Memory B cell (primary cell): ENCODE measurements at regions not wholly inside any gene's neighbourhood (a gene's known extent, or its start where the extent isn't known, plus 50 kb on each side); places are given as distances from the start of the nearest gene placed in this dataset.

Experiments
- ATAC-seq: fragments of 150-1000 bp; cut with Tn5 transposase; 2 replicates; pipeline ENCODE4 v1.10.0; 2021; ENCODE audit warnings: low read depth, mild to moderate bottlenecking, moderate library complexity
- DNase-seq, 2 donors: peaks; one replicate each; pipeline ENCODE4 v3.0.0; 2022; ENCODE audit warnings: low spot score in 2 of 2
- H3K27ac Mint-ChIP-seq: one replicate; pipeline ENCODE4 v1.8.0; 2022; ENCODE audit warnings: mild to moderate bottlenecking, moderate library complexity, mixed read lengths
- H3K27me3 Mint-ChIP-seq: one replicate; pipeline ENCODE4 v1.8.0; 2022; ENCODE audit warnings: mixed read lengths
- H3K36me3 Mint-ChIP-seq: one replicate; pipeline ENCODE4 v1.8.0; 2022; ENCODE audit warnings: mild to moderate bottlenecking, mixed read lengths
- H3K4me1 Mint-ChIP-seq: one replicate; pipeline ENCODE4 v1.8.0; 2022; ENCODE audit warnings: mixed read lengths
- H3K4me3 Mint-ChIP-seq: one replicate; pipeline ENCODE4 v1.8.0; 2022; ENCODE audit warnings: mild to moderate bottlenecking, moderate library complexity, mixed read lengths
- H3K9me3 Mint-ChIP-seq: one replicate; pipeline ENCODE4 v1.8.0; 2022; ENCODE audit warnings: mixed read lengths

DNA sequence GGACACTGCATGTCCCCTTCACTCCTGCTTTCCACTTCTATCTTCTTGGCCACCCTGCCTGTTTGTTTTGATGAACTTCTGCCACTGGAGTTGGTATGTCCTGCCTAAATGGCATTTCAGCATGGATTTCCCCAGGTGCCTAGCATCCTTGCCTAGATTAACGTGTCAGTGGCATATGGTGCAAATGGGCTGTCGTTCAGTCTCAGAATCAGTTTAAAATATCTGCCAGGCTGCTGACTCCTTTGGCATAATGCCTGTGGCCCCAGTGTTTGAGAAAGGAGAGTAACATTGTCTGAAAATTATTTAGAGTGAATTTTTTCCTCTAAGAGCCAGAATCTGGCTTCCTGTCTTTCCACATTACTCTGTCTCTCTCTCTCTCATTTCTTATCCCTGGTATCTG lies 64.9 kb upstream of the BARHL2 start:
- no peak overlapping the region for H3K4me3 Mint-ChIP-seq
- H3K36me3 Mint-ChIP-seq, result no peaks in the 10 kb centered on the region
- DNase-seq, result no peak
- H3K4me1 Mint-ChIP-seq, result no peaks in the 10 kb centered on the region
- no peak overlapping the region for H3K27ac Mint-ChIP-seq
- H3K27me3 Mint-ChIP-seq, result peaks cover 4% of the 10 kb centered on the region
- H3K9me3 Mint-ChIP-seq, result no peaks in the 10 kb centered on the region
- no peak for ATAC-seq

DNA sequence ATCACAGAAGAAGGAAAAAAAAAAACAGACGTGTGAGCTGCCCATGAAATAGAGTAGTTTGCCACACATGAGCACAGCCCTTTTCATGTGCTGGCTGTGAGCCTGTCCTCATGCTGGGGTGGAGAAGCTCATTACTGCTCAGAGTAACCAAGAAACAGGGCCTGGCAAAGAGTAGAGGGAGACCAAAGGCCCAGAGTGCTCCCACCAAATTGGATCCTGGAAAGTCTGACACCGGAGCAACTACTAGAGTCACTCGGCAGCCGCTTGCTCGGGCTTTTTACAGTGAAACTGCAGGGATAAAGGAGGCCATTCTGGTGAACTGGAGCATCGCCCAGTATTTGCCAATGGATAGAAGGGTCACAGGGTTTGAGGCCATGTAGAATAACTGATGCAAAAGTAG lies 64.4 kb upstream of the BARHL2 start:
- DNase-seq, result no peak
- no peak overlapping the region for H3K4me3 Mint-ChIP-seq
- peaks cover 4% of the 10 kb centered on the region for H3K27me3 Mint-ChIP-seq
- H3K4me1 Mint-ChIP-seq, result no peaks in the 10 kb centered on the region
- no peak overlapping the region for H3K27ac Mint-ChIP-seq
- H3K36me3 Mint-ChIP-seq, result no peaks in the 10 kb centered on the region
- no peaks in the 10 kb centered on the region for H3K9me3 Mint-ChIP-seq
- no peak for ATAC-seq

- peaks cover 4% of the 10 kb centered on the region for H3K27me3 Mint-ChIP-seq
These were observed 63.9 kb upstream of the BARHL2 start for GRCh38 chr1:90780981-90781380.

GRCh38 chr1:90779573-90779972 lies 62.5 kb upstream of the BARHL2 start:
- Mint-ChIP-seq H3K27ac (no peak overlapping the region), H3K27me3 (peaks cover 4% of the 10 kb centered on the region), H3K9me3 (no peaks in the 10 kb centered on the region), H3K36me3 (no peaks in the 10 kb centered on the region), H3K4me3 (no peak overlapping the region), H3K4me1 (no peaks in the 10 kb centered on the region)
- no peak for DNase-seq
- no peak for ATAC-seq

More at GRCh38 chr1:90780981-90781380, 63.9 kb upstream of the BARHL2 start:
- H3K4me3 Mint-ChIP-seq, result no peak overlapping the region
- DNase-seq, result no peak
- no peak for ATAC-seq
- no peaks in the 10 kb centered on the region for H3K4me1 Mint-ChIP-seq
- no peak overlapping the region for H3K27ac Mint-ChIP-seq
- no peaks in the 10 kb centered on the region for H3K36me3 Mint-ChIP-seq
- H3K9me3 Mint-ChIP-seq, result no peaks in the 10 kb centered on the region

- DNase-seq, result no peak
- Mint-ChIP-seq H3K9me3 (no peaks in the 10 kb centered on the region), H3K4me1 (no peaks in the 10 kb centered on the region), H3K27me3 (peaks cover 4% of the 10 kb centered on the region), H3K4me3 (no peak overlapping the region), H3K36me3 (no peaks in the 10 kb centered on the region), H3K27ac (no peak overlapping the region)
- no peak for ATAC-seq
These were observed 61.4 kb upstream of the BARHL2 start for GRCh38 chr1:90778486-90778885.

DNA sequence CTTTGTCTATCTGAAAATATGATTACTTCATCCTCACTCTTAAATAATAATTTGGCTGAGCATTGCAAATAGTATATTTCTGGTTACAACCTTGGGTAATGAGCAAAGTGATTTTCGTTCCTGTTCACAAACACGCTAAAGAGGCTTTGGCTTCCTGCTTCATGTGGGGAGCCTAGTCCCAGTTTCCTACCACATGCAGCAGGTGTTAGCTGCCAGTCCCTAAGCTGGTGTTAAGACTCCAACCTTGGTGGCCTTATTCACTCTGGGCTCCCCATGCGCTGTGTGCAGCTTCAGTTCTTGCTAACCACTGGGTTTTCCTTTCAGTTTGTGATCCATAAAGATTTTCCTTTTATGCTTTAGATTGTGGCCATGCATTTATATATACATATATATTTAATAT lies 56.7 kb upstream of the BARHL2 start:
- no peaks in the 10 kb centered on the region for H3K9me3 Mint-ChIP-seq
- no peak for ATAC-seq
- H3K36me3 Mint-ChIP-seq, result no peaks in the 10 kb centered on the region
- H3K4me1 Mint-ChIP-seq, result no peaks in the 10 kb centered on the region
- no peak for DNase-seq
- no peak overlapping the region for H3K27ac Mint-ChIP-seq
- H3K27me3 Mint-ChIP-seq, result peaks cover 4% of the 10 kb centered on the region
- H3K4me3 Mint-ChIP-seq, result no peak overlapping the region

GRCh38 chr1:90768826-90769225 lies 51.7 kb upstream of the BARHL2 start:
- Mint-ChIP-seq H3K36me3 (no peaks in the 10 kb centered on the region), H3K4me1 (no peaks in the 10 kb centered on the region), H3K27ac (no peak overlapping the region), H3K9me3 (no peaks in the 10 kb centered on the region), H3K4me3 (no peak overlapping the region), H3K27me3 (peaks cover 7% of the 10 kb centered on the region)
- no peak for ATAC-seq
- no peak for DNase-seq

DNA sequence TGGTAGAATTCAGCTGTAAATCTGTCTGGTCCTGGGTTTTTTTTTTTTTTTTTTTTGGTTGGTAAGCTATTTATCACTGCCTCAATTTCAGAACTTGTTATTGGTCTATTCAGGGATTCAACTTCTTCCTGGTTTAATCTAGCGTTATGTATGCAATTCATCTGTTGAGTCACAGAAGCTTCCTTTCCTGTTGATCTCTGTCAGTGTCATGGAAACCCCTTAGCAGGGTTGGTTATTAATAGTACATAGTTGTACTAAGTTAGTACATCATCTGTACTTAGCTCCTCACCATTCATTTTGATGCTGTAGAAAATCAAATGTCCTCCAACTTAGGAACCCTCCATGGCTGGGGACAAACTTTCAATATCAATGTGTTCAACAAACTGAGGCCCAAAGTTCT lies 51.0 kb upstream of the BARHL2 start:
- H3K9me3 Mint-ChIP-seq, result no peaks in the 10 kb centered on the region
- no peak overlapping the region for H3K27ac Mint-ChIP-seq
- ATAC-seq (no peak), DNase-seq (no peak)
- peaks cover 7% of the 10 kb centered on the region for H3K27me3 Mint-ChIP-seq
- H3K4me3 Mint-ChIP-seq, result no peak overlapping the region
- H3K36me3 Mint-ChIP-seq, result no peaks in the 10 kb centered on the region
- no peaks in the 10 kb centered on the region for H3K4me1 Mint-ChIP-seq
